Coronary artery (tissue), 2 donors: ENCODE measurements at regions not wholly inside any gene's neighbourhood (a gene's known extent, or its start where the extent isn't known, plus 50 kb on each side); places are given as distances from the start of the nearest gene placed in this dataset.

Experiments used
- DNase-seq: peaks from one replicate; pipeline ENCODE4 v3.0.0-alpha.2; 2017; ENCODE audit warnings: low spot score
- H3K27ac ChIP-seq, 2 donors: fragments of 200-600 bp; sonication (generic); one replicate each; pipeline ENCODE4 v1.5.1; 2016 to 2019
- H3K4me3 ChIP-seq: fragments of 200-600 bp; sonication (generic); 2 replicates; pipeline ENCODE4 v1.5.1; 2016; ENCODE audit warnings: mild to moderate bottlenecking, moderate library complexity
- TF ChIP-seq, protein P1 (sequence below): fragments of 200-600 bp; sonication (generic); IDR thresholded peaks from one replicate; pipeline ENCODE4 v1.5.1; 2019; ENCODE audit warnings: antibody characterized with exemption

DNA sequence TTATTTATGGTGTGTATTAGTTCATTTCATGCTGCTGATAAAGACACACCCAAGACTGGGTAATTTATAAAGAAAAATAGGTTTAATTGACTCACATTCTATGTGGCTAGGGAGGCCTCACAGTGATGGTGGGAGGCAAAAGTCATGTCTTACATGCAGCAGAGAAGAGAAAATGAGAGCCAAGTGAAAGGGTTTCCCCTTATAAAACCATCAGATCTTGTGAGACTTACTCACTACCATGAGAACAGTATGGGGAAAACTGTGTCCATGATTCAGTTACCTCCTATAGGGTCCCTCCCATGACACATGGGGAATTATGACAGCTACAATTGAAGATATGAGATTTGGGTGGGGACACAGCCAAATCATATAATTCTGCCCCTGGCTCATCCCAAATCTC is 150.0 kb upstream of the AHI1 start:
- DNase-seq: no peak
- H3K27ac ChIP-seq: no peak overlapping the region
- TF ChIP-seq, protein P1, sequence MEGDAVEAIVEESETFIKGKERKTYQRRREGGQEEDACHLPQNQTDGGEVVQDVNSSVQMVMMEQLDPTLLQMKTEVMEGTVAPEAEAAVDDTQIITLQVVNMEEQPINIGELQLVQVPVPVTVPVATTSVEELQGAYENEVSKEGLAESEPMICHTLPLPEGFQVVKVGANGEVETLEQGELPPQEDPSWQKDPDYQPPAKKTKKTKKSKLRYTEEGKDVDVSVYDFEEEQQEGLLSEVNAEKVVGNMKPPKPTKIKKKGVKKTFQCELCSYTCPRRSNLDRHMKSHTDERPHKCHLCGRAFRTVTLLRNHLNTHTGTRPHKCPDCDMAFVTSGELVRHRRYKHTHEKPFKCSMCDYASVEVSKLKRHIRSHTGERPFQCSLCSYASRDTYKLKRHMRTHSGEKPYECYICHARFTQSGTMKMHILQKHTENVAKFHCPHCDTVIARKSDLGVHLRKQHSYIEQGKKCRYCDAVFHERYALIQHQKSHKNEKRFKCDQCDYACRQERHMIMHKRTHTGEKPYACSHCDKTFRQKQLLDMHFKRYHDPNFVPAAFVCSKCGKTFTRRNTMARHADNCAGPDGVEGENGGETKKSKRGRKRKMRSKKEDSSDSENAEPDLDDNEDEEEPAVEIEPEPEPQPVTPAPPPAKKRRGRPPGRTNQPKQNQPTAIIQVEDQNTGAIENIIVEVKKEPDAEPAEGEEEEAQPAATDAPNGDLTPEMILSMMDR: no peak
- H3K4me3 ChIP-seq: no peak overlapping the region

DNA sequence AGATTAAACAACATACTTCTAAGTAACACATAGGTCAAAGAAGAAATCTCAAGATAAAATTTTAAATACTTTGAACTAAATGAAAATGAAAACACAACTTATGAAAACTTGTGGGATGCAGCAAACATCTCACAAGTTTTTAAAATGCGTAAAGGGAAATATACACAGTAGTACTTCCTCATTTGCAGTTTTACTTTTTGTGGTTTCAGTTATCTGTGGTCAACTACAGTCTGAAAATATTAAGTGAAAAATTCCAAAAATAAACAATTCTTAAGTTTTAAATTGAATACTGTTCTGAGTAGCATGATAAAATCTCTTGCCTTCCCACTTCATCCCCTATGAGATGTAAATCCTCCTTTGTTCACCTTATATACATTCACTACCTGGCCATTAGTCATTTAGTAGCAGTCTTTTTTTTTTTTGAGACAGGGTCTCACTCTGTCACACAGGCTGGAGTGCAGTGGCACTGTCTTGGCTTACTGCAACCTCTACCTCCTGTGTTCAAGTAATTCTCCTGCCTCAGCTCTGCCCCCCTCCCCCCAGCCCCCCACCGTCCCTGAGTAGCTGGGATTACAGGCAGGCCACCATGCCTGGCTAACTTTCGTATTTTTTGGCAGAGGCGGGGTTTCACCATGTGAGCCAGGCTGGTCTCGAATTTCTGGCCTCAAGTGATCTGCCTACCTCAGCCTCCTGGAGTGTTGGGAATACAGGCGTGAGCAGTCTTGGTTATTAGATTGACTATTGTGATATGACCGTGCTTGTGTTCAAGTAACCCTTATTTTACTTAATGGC is 154.6 kb upstream of the AHI1 start:
- Histone ChIP-seq H3K27ac (no peak overlapping the region), H3K4me3 (no peak overlapping the region)
- no peak for DNase-seq
- TF ChIP-seq, protein P1: no peak

DNA sequence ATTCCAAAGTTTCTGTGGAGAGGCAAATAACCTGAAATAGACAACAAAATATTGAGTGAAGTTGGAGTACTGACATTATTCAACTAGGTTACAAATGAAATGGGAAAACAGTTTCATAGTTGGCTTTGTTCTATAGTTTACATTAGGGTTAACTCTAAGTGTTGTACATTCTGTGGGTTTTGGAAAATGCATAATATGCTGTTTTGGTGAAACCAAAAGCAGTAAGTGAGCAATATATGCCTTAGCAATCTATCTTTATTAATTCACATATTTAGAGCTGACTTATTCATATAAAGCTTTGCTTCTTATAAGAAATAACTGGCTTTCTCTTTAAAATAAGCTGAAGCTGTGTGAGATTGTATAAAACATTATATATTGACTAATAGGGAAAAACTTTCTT is 157.5 kb upstream of the AHI1 start:
- no peak overlapping the region for H3K4me3 ChIP-seq
- no peak for DNase-seq
- H3K27ac ChIP-seq: no peak overlapping the region
- TF ChIP-seq, protein P1: no peak

DNA sequence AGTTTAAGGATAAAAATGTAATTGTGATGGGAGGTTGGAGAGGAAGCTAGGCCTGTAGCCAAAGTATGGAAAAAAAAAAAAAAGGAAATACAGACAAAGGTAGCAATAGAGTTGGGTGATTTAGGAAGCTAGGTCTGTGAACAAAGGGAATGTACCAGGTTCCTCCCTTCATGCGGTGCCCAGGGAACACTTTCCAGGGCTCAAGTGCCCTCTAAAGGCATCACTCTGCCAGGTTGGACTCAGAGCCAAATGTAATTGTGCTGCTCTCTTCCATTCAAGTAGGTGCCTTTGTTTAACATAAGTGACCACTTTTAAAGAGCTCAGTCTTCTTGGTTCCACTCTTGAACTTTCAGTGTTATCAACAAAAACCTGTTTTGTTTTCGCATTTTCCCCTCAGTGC is 159.7 kb upstream of the AHI1 start:
- Histone ChIP-seq H3K27ac (no peak overlapping the region), H3K4me3 (no peak overlapping the region)
- DNase-seq: no peak
- TF ChIP-seq, protein P1: no peak

DNA sequence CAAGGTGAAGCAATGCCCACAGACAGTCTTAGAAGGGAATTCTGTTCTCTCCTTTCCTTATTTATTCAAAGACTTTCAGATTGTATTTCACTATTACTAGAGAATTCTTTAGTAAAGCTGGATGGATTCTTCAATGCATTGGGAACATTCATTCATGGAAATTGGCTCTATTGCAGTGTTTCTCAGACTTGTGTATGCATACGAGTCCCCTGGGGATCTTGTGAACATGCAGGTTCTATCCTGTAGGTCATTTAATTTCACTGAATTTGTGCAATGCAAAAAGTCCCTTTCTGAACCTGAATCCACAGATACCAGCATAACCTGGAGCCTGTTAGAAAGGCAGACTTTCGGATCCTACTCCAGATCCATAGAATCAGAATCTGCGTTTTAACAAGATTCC is 160.9 kb upstream of the AHI1 start:
- TF ChIP-seq, protein P1: no peak
- Histone ChIP-seq H3K4me3 (no peak overlapping the region), H3K27ac (no peak overlapping the region)
- no peak for DNase-seq

DNA sequence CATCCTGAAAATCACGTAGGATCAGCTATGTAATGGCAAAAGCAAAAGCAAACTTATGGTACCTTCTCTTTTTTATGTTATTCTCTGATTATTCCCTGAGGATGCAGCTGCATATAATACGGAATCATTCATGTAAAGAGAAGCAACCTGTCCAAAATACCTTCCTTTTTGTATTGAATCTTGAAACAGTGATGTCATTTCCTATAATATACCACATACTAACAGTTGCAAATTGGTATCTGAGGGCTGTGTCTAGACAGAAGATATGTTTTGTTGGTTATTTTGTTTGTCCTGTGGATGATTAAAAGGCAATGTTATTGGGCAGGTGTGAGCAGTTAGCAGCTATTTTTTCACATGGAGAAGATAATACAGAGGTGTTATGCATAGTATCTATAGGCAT is 161.4 kb upstream of the AHI1 start:
- Histone ChIP-seq H3K4me3 (no peak overlapping the region), H3K27ac (no peak overlapping the region)
- TF ChIP-seq, protein P1: no peak
- no peak for DNase-seq

DNA sequence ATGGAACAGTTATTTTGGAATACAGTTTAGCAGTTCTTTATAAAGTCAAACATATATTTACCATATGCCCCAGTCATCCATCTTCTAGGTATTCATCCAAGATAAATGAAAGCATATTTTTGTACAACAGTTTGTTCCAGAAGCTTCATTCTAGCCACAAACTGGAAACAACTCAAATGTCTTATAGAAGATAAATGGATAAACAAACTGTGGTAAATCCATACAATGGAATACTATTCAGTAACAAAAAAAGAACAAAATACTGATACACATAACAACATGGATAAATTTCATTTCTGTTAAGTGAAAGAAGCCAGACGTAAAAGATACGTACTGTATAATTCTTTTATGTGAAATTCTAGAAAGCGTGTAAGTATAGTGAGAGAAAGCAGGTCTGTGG is 167.0 kb upstream of the AHI1 start:
- H3K4me3 ChIP-seq: no peak overlapping the region
- no peak overlapping the region for H3K27ac ChIP-seq
- TF ChIP-seq, protein P1: no peak

More for the DNA sequence above, 167.0 kb upstream of the AHI1 start:
- no peak for DNase-seq
